Fibroblast of upper back skin (primary cell): ENCODE measurements at regions not wholly inside any gene's neighbourhood (a gene's known extent, or its start where the extent isn't known, plus 50 kb on each side); places are given as distances from the start of the nearest gene placed in this dataset.
A peak's percentile ranks its signal among the peaks of the same experiment; 100 is the strongest.
"Not testable (repeated sequence)": the region's sequence is repeated elsewhere in the genome, so short reads cannot be mapped to it uniquely, and the experiment has no call there.

Experiments
- DNase-seq: peaks from one replicate; pipeline ENCODE4 v3.0.0-alpha.2; 2013

DNA sequence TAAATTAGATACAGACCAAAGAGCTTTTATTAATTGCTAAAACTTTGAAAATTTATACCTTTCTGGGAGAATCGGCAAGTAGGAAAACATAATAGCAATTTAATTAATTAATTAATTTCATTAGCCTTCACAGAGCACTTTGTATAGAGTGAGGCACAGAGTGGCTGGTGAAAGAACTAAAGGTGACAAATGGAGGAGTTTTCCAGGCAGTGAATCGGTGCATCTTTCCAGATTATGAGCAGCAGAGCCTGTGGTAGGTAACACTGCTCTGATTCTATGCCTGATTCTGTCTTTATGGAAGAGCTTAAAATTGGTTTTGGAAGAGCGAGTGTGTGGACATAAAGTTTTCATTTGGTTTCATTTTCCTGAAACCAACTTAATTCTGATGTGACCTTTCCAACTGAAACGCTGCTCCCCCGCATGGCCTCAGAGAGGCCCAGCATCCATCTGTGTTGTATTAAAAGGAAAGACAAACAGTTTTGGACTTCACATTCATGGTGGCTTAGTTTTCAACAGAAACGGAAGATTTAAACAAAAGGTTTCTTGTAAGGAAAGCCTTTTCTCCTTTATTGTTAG lies 188.9 kb upstream of the RPS23 start:
- peak; percentile 64 for DNase-seq

- no peak for DNase-seq
These were observed 187.1 kb upstream of the RPS23 start for GRCh38 chr5:82465235-82465634.

DNA sequence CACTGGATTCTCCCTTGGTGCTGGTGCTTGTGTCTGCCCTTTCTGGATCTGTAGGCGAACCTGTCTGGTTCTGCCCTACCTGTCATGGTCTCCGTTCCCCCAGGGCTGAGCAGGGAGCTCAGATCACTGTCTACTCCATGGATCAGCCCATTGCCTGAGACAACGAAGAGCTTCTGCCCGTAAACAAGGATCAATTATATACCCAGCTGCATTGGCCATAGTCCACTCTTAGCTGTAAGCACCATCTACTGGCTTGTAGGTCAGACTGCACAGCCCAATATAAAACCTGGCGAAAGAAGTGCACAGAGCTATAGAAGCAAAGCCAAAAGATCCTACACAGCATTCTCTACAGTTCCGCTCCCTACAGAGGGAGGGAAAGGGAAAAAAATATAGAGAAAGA lies 181.5 kb upstream of the RPS23 start:
- no peak for DNase-seq

- DNase-seq, result not testable (repeated sequence)
These were observed 177.2 kb upstream of the RPS23 start for GRCh38 chr5:82455317-82455716.

DNA sequence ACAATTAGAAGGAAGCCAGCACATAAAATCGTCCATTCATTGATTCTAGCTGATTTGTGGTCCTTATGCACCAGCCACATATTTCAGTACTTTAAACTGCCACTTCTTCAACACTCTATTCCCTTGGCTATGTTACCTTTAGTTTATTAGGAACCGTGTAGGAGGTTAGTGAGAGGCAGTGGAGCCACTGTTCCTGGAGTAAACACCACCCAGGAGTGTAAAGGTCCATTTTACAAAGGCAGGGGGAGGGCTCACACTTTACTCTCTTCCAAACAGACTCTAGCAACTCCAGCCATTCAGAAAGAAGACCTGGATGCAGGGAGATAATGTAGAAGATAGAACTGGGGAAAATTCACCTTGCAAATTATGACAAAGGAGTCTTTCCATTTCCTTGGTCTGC lies 170.2 kb upstream of the RPS23 start:
- DNase-seq, result no peak

- no peak for DNase-seq
These were observed 169.8 kb upstream of the RPS23 start for GRCh38 chr5:82447913-82448312.

- no peak for DNase-seq
These were observed 168.7 kb upstream of the RPS23 start for GRCh38 chr5:82446809-82447208.

DNA sequence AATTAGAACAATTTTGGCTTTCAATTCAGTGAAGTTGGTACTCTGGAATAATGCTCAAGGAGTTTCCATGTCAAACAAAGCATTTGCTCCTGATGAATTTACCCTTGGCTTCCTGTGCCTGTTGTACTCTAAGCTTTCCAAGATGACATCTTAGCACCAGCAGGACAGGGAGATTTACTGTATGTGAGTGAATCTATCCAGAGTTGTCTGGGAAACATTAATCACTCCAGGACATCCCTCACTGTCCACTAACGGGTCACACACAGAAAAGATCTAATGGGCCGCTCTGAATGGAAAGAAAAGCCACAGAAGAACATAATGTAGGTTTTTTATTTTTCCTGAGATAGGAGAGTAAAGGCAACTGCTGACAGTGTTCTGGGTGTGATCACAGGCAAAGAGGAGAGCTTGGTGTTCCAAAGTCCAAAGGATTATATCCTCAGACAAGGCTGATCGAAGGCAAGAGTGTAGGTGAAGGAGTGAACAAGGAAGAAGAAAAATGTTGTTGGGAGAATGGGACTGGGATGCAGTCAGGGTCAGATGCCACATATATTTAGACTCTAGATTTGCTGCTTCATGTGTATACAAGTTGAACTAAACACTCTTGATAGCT lies 167.7 kb upstream of the RPS23 start:
- no peak for DNase-seq

GRCh38 chr5:82439750-82440445 lies 161.7 kb upstream of the RPS23 start:
- peak; percentile 63 for DNase-seq

DNA sequence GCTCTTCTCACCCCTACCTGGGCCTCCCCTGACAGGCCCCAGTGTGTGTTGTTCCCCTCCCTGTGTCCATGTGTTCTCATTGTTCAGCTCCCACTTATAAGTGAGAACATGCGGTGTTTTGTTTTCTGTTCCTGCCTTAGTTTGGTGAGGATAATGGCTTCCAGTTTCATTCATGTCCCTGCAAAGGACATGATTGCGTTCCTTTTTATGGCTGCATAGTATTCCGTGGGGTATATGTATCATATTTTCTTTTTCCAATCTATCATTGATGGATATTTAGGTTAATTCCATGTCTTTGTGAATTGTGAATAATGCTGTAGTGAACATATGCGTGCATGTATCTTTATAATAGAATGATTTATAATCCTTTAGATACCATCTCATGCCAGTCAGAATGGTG lies 159.4 kb upstream of the RPS23 start:
- DNase-seq, result not testable (repeated sequence)

- no peak for DNase-seq
These were observed 158.1 kb upstream of the RPS23 start for GRCh38 chr5:82436291-82436690.

DNA sequence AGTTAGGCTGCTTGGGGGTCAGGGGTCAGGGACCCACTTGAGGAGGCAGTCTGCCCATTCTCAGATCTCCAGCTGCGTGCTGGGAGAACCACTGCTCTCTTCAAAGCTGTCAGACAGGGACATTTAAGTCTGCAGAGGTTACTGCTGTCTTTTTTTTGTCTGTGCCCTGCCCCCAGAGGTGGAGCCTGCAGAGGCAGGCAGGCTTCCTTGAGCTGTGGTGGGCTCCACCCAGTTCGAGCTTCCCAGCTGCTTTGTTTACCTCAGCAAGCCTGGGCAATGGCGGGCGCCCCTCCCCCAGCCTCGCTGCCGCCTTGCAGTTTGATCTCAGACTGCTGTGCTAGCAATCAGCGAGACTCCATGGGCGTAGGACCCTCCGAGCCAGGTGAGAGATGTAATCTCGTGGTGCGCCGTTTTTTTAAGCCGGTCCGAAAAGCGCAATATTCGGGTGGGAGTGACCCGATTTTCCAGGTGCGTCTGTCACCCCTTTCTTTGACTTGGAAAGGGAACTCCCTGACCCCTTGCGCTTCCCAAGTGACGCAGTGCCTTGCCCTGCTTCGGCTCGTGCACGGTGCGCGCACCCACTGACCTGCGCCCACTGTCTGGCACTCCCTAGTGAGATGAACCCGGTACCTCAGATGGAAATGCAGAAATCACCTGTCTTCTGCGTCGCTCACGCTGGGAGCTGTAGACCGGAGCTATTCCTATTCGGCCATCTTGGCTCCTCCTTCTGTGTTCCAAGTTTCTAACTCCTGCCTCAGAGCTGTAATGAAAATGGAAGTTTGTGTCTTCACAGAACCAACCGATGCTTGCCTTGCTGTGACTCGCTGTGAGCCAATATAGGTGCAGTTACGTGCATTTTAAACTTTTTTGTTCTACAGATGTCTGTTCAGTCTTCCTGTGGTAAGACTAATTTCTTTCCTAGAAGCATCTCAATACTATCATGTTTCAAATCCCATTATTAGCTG lies 156.8 kb upstream of the RPS23 start:
- not testable (repeated sequence) for DNase-seq

DNA sequence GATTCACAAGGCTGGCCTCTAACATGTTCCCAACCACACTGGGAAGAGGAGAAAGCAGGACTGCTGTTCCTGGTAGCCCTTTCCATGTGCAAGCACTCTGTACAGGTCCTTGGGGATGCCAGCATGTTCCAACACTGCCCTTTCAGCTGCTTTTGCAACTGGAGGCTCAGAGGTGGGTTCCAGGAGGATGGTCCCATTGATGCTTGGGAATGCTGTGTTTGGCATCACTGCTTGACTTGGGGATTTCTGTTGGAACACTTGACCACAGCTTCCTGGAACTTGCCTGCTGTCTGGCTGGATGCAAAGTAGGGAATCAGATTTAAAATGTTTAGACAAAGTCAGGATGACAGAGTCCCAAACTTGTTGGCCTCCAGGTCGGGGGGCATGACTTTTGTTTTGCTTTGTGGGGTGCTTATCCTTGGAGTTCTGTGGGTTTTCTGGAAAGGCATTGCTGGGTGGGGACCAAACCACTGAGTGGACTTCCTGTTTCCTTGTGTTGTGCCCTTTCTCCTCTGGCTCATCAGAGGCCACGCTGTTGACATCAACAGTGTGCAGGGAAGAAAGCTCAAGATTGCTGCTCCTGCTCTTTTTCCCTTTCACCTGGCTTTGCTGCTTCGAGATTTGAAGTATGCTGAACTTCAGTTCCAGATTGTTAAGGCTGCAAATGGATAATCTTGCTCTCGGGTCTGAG lies 148.5 kb upstream of the RPS23 start:
- DNase-seq, result no peak

DNA sequence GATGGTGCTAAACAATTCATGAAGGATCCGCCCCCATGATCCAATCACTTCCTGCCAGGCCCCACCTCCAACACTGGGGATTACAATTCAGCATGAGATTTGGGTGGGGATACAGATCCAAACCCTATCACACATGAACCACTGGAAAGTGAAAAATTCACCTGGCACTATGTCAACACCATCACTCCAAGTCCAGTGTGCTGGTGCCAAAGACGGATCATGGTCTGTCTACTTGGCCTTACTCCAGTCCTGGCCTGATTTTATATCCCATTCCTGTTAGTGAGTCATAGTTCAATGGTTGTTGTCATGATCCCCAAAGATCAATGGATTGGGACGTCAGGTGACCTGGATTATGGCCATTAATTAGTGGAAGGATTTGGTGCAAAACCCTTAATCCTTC lies 147.4 kb upstream of the RPS23 start:
- DNase-seq, result peak; percentile 67

- DNase-seq, result no peak
These were observed 146.1 kb upstream of the RPS23 start for GRCh38 chr5:82424211-82424610.

DNA sequence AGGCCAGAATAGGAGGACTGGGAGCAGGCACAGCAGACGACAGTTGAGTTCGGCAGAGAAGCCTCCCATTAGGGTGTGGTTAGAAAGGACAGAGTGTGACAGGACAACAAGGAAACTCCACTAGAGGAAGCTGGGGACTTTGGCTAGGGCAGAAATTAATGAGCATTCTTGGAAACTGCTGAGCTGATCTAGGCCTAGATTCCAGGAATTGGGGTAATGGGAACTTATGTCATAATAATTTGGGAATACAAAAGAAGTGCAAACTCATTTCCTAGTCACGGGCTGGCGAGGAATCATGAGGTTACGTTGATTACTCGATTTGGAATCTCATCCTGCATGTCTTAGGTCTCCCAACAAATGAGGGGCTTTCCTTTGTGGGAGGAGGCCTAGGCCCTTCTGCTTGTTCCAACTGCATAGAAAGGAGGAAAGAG lies 144.6 kb upstream of the RPS23 start:
- peak; percentile 52 for DNase-seq

DNA sequence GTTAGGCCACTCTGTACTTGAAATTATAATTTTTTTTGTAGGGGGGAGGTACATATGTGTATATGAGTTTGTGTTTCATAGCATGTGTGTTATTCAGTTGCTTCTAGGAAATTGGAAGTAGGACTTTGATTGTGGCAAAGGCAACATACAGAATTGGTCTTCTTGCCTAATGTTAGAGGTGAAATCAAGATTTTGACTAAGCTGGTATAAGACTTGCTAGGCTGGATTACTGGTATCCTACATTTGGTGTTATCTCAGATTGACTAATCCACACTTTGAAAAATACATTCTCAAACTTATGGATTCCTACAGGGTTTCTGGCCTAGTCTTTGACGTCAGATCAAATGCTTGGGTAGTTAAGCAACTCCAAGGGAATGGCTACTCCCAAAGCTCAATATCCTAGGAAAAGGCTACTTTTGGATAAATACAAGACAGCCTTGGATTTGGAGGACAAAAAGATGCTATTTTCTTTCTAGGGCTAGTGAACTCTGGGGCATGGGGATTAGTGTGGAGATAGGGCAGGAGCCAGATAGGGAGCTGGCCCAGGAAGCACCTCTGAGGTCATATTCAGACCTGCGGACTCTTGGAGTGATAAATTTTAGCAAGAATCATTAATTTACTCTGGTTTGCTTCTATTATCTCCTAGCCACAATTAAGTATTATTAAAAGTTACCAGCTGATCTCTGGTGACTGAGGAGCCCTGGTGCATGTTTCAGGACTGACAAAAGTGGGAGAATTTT lies 144.0 kb upstream of the RPS23 start:
- no peak for DNase-seq

DNA sequence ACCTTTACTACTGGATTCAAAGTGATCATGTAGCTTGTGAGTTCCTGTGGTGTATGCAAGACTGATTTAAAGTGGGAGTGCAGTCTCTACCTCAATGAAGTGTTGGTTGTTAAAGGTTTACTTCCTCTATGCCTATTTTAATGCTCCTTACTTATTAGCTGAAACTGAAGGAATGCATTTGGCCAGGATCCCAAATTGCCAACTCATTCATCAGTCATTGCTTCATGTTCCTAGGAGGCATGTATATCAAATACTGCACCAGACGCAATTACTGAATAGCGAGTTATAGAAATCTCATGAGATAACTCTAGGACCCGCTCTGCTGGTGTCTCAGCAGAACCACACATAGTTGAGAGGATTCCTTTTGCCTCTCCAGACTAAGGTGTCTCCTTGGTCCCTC lies 143.0 kb upstream of the RPS23 start:
- DNase-seq, result peak; percentile 95

DNA sequence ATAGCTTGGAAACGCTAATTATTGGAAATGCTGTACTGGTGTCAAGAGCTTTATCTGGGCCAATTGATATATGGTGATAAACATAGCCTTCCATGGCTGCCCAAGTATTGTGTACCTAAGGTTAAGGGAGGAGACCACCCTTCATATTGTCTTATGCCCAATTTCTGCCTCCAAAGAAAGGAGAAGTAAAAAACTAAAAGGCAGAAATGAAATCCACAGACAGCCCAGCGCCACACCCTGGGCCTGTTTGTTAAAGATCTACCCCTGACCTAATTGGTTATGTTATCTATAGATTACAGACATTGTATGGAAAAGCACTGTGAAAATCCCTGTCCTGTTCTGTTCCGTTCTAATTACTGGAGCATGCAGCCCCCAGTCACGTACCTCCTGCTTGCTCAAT lies 142.4 kb upstream of the RPS23 start:
- DNase-seq, result not testable (repeated sequence)

DNA sequence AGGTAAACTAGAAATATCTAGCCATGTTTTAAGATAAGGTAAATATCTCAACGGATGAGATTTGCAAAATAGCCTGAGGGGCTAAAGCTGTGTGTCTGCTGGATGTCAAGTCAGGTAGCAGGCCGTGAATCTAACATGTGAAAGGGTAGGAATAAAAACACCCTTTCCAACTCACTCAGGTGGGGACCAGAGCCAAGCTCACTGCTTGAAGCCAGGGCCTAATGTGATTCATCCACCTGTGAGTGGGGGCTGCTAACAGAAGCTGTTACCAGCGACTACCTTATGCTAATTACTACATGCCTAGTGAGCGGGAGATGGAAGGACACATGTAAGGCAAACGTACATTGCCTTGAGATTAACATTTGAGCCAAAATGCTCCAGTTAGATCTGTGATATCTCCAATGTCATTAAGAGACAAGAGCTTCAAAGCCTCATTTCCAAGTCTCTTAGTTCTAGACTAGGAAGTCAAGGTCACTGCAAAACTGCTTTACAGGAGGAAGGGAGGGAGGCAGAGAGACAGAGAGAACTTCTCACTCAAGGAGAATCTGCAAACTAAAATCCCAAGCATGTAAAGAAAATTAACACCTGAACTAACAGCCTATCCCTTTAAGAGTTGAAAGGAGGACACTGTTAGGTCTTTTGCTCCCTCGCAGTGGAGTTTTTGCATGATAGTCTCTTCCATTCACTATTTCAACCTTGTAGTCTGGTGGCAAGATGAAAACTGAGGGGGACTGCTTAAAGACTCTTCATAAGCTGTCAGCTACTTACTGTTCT lies 141.6 kb upstream of the RPS23 start:
- DNase-seq, result no peak

- DNase-seq, result no peak
These were observed 140.4 kb upstream of the RPS23 start for GRCh38 chr5:82418608-82418950.
